SK-N-SH treated with all-trans-retinoic acid at 6 μM for 48 hours (cell line): ENCODE measurements at regions not wholly inside any gene's neighbourhood (a gene's known extent, or its start where the extent isn't known, plus 50 kb on each side); places are given as distances from the start of the nearest gene placed in this dataset.

ENCODE experiments used
- GLIS3 ChIP-seq: fragments of 250-450 bp; sonication (Bioruptor Pico); IDR thresholded peaks from 2 replicates; pipeline ENCODE4 v1.5.0; 2020; ENCODE audit warnings: mild to moderate bottlenecking, moderate library complexity
- TCF4 ChIP-seq: fragments of 250-450 bp; sonication (Bioruptor Pico); IDR thresholded peaks from 2 replicates; pipeline ENCODE4 v1.8.0; 2021; ENCODE audit warnings: mild to moderate bottlenecking, moderate library complexity, borderline replicate concordance
- ZFP3 ChIP-seq: fragments of 250-450 bp; sonication (Bioruptor Pico); IDR thresholded peaks from 2 replicates; pipeline ENCODE4 v1.5.0; 2020; ENCODE audit warnings: mild to moderate bottlenecking, moderate library complexity
- ZNF565 ChIP-seq: fragments of 450-650 bp; formaldehyde crosslinking; conservative IDR thresholded peaks from 2 replicates; pipeline ENCODE4 v1.5.0; 2020; ENCODE audit warnings: low read depth, mild to moderate bottlenecking, moderate library complexity
- TF ChIP-seq, protein P1 (sequence below): fragments of 250-450 bp; sonication (Bioruptor Pico); IDR thresholded peaks from 2 replicates; pipeline ENCODE4 v1.5.1; 2020; ENCODE audit warnings: low read depth, mild to moderate bottlenecking, moderate library complexity

DNA sequence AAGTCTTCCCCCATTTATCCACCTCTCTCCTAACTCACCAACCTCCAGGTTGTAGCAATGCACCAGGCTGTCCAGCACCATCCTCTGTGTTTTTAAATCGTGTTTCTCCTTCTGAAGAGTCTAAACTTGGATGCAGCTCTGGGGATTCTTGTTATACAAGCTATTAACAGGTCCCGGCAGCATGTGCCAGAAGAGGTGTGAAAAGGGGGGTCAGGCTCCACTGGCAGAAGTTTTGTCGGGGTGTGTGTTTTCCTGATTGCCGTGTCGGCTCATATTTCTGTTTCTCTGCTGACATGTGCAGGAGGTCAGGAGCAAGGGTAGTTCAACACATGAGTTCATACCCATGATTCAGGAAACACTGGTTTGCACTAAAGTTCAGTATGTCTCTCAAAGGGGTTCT is 658.6 kb upstream of the CAMK1G start:
- no peak for TF ChIP-seq ZFP3
- TF ChIP-seq, protein P1, sequence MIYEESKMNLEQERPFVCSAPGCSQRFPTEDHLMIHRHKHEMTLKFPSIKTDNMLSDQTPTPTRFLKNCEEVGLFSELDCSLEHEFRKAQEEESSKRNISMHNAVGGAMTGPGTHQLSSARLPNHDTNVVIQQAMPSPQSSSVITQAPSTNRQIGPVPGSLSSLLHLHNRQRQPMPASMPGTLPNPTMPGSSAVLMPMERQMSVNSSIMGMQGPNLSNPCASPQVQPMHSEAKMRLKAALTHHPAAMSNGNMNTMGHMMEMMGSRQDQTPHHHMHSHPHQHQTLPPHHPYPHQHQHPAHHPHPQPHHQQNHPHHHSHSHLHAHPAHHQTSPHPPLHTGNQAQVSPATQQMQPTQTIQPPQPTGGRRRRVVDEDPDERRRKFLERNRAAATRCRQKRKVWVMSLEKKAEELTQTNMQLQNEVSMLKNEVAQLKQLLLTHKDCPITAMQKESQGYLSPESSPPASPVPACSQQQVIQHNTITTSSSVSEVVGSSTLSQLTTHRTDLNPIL: no peak
- TF ChIP-seq ZNF565 (CRISPR knock-in tag): no peak
- no peak for TF ChIP-seq TCF4 (CRISPR knock-in tag)
- no peak for TF ChIP-seq GLIS3 (CRISPR knock-in tag)
